NCI-H1694 treated with DMSO at 0.1 percent for 48 hours (cell line): ENCODE measurements at regions not wholly inside any gene's neighbourhood (a gene's known extent, or its start where the extent isn't known, plus 50 kb on each side); places are given as distances from the start of the nearest gene placed in this dataset.

Experiments
- DNase-seq: peaks from one replicate; lab custom pipeline; 2025; lab: John Stamatoyannopoulos, UW

- DNase-seq: no peak
These were observed 411.2 kb downstream of the SHQ1 start for GRCh38 chr3:72436863-72437592.

DNA sequence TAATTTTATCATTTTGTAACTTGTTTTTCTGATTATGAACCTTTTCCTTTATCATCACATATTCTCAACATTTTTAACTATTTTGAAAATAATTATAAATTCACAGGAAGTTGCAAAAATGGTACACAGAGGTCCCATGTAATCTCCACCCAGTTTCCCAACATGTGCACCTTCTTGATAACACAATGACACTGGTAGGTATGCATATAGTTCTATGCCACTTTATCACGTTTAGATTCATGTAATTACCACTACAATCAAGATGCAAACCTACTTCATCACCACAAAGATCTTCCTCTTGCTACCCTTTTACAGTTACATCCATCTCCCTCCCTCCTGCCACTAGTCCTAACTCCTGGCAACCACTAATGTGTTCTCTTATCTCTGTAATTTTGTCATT lies 413.9 kb downstream of the SHQ1 start:
- no peak for DNase-seq

GRCh38 chr3:72432246-72432645 lies 416.0 kb downstream of the SHQ1 start:
- DNase-seq: no peak

- DNase-seq: no peak
These were observed 418.5 kb downstream of the SHQ1 start for GRCh38 chr3:72429589-72430353.

DNA sequence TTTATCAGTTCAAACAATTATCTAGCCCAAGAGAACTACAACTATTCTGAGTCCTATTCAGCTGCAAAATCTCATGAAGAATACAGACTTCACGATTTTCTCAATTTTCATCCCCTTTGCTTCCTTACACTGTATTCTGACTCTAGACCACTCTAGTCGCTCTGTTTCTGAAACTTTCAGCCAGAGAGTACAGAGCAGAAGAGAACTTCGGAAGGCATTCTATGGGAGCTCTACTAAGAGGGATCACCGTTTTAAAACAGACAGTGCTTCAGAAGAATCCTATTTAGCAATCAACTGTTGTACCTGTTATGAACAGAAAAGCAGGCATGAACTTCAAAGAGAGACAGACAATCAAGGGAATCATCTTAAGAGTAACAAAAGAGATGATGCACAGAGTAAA lies 419.4 kb downstream of the SHQ1 start:
- no peak for DNase-seq

- DNase-seq: no peak
These were observed 420.6 kb downstream of the SHQ1 start for GRCh38 chr3:72427624-72428023.

GRCh38 chr3:72426618-72427397 lies 421.4 kb downstream of the SHQ1 start:
- no peak for DNase-seq

GRCh38 chr3:72423643-72424042 lies 424.6 kb downstream of the SHQ1 start:
- DNase-seq: no peak

DNA sequence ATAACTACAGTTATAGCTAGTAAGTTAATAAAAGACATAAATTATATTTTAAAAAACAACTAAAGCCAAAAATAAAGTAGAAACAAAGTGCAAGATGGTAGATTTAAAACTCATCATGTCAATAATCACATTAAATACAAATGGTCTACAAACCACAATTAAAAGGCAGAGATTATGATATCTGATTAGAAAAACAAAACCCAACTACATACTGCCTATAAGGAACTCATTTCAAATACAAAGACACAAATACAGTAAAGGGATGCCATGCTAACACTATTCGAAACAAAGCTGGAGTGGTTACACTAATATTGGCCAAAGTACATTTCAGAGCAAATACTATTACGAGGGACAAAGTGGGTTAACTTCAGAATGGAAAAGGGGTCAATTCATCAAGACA lies 426.5 kb downstream of the SHQ1 start:
- no peak for DNase-seq

DNA sequence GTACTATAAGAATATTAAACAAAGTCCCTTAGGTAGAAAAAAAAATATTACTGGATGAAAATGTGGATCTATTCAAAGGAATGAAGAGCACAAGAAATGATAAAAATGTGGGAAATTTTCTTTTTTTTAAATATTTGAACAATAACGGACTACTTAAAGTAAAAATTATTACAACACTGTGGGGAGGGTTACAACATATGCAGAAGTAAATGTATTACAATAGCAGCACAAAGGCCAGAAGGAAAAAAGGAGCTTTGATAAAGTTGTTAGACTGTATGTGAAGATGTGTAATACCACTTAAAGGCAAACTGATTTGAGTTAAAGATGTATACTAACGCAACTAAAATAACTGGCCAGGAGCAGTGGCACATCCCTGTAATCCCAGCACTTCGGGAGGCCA lies 427.1 kb downstream of the SHQ1 start:
- DNase-seq: no peak

DNA sequence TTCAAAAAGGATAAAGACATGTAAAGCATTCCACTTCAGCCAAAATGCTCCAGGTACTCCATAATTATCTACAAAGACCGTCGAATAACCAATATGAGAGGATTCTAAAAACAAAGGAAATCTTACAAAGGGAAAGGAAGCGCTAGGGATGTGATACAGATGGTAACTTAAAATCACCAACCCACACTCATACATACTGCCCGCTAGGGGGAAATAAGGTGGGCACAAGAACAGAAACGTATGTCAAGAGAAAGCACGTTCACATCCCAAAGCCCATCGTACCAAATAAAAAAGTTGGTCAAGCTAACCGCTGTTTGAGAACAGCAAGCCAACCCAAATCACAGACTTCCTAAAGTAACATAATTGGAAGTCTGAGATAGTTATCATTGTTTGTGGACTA lies 429.4 kb downstream of the SHQ1 start:
- DNase-seq: no peak

DNA sequence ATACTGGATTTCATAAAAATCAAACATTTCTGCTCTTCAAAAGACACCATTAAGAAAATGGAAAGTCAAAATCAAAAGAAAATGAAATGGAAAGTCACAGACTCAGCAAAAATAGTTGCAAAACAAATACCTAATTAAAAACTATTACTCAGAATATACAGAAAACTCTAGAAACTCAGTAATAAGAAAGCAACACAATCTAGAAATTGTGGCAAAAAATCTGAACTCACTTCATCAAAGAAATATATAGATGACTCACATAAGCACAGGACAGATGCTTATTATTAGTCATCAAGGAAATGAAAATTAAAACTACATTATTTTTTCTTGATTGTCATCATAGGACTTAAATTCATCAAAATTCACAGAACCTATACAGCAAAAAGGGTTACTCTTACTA lies 430.0 kb downstream of the SHQ1 start:
- DNase-seq: no peak

GRCh38 chr3:72414481-72415016 lies 433.7 kb downstream of the SHQ1 start:
- DNase-seq: no peak

GRCh38 chr3:72413228-72413627 lies 435.0 kb downstream of the SHQ1 start:
- DNase-seq: no peak

DNA sequence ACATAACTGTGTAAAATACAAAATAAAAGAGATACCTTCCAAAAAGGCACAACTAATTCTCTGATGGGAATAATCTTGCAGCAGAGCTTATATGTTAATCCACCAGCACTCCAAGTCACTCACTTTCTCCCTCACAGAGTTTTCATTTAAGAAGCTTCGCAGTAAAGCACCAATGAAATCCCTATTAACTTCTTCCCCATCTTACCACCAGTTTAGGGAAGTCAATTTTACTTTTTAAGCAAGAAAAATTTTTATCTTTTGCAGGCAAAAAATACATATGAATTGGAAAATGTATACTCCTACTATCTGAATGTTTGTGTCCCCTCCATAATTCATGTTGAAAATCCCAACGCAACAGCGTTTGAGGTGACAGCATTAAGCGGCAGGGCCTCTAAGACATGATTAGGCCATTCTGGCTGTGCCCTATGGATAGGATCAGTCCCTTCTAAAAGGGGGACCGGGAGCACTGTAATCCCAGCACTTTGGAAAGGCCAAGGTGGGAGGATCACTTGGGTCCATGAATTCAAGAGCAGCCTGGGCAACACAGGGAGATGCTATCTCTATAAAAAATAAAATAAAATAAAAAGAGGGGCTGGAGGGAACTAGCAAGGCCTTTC lies 435.8 kb downstream of the SHQ1 start:
- DNase-seq: no peak

DNA sequence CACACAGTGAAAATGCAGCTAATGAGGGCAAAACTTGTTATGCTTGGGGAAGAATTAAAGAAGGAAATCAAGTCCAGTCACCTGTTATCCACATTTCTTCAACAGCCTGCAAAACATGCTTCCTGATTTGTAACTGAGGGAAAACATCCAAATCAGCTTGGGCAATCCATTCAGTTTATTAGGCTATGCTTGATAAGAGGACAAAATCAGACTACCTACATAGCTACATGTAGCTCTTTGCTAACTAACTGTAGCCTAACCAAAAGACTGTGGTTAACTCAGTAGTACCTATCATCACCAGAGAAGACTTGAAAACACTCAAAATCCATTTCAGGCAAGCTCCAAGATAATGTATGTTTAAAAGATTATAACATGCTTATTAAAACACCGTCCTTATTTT lies 436.4 kb downstream of the SHQ1 start:
- no peak for DNase-seq

DNA sequence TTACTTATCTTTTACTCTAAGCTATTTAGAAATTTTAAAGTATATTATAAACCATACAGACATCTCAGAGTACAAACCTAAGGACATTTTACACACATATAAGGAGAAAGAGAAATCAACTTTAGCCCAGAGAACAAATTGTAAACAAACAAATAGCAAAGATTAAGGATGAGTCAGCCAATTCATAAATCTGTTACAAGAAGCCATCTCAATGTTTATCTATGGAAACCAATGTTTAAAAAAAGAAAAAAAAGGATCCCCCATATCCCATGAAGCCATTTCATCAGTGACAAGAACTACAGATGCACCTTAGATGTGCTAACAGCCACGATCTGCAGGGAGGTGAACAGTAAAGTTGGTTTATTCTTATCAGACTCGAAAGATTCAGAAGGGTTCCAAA lies 437.1 kb downstream of the SHQ1 start:
- DNase-seq: no peak

- DNase-seq: no peak
These were observed 439.1 kb downstream of the SHQ1 start for GRCh38 chr3:72408983-72409779.

GRCh38 chr3:72407766-72408165 lies 440.5 kb downstream of the SHQ1 start:
- no peak for DNase-seq

GRCh38 chr3:72405943-72406566 lies 442.2 kb downstream of the SHQ1 start:
- no peak for DNase-seq

DNA sequence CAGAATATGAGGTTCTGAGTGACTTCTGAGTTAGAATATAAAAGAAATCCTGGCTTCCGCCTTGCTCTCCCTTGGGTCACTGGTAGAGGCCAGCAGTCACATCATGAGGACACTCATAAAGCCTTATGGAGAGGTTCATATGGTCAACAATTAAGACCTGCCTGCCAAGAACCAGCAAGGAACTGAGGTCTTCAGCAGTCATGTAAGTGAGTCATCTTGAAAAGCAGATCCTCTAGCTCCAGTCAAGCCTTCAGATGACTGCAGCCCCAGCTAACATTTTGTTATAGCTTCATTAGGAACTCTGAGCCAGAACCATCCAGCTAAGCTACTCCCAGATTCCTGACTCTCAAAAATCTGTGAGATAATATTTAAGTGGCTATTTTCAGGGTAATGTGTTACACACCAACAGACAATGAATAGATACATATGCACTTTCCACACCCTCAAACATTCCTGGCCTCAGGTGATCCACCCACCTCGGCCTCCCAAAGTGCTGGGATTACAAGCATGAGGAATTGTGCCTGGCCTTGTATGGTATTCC lies 447.2 kb downstream of the SHQ1 start:
- DNase-seq: no peak
